Skeletal muscle tissue (tissue), 3 donors: ENCODE measurements at regions not wholly inside any gene's neighbourhood (a gene's known extent, or its start where the extent isn't known, plus 50 kb on each side); places are given as distances from the start of the nearest gene placed in this dataset.
"Not testable (repeated sequence)": the region's sequence is repeated elsewhere in the genome, so short reads cannot be mapped to it uniquely, and the experiment has no call there.

Experiments used
- H3K27ac ChIP-seq: one replicate; pipeline ENCODE4 v1.7.0; 2013; ENCODE audit warnings: mild to moderate bottlenecking, low read depth, low read length, inconsistent platforms
- H3K27me3 ChIP-seq, 3 donors: one replicate each; pipeline ENCODE4 v1.7.0; 2013; ENCODE audit warnings: low read length in 3 of 3; ENCODE audit not compliant: control insufficient read depth in 3 of 3, insufficient read depth in 3 of 3
- H3K36me3 ChIP-seq, 3 donors: one replicate each; pipeline ENCODE4 v1.7.0; 2013; ENCODE audit warnings: low read length in 3 of 3; ENCODE audit not compliant: control insufficient read depth in 3 of 3, insufficient read depth in 3 of 3
- H3K4me1 ChIP-seq, 3 donors: one replicate each; pipeline ENCODE4 v1.7.0; 2013; ENCODE audit warnings: low read length in 3 of 3, mild to moderate bottlenecking in 3 of 3; ENCODE audit not compliant: control insufficient read depth in 3 of 3, insufficient read depth in 3 of 3
- H3K4me3 ChIP-seq, 3 donors: one replicate each; pipeline ENCODE4 v1.7.0; 2013; ENCODE audit warnings: low read length in 3 of 3
- H3K9ac ChIP-seq, 3 donors: one replicate each; pipeline ENCODE4 v1.7.0; 2013; ENCODE audit warnings: low read length in 3 of 3, mild to moderate bottlenecking in 3 of 3, moderate library complexity in 2 of 3, low read depth in 1 of 3
- H3K9me3 ChIP-seq, 3 donors: one replicate each; pipeline ENCODE4 v1.7.0; 2013; ENCODE audit warnings: low read length in 3 of 3; ENCODE audit not compliant: control insufficient read depth in 3 of 3
- donor health status: Osteomylitis.

- H3K27ac ChIP-seq, H3K9ac ChIP-seq, H3K36me3 ChIP-seq, H3K9me3 ChIP-seq, H3K4me1 ChIP-seq, H3K27me3 ChIP-seq, H3K4me3 ChIP-seq: not testable (repeated sequence)
Measured at GRCh38 chr15:31673263-31673662, 346.6 kb downstream of the KLF13 start.

- H3K9me3 ChIP-seq, H3K27me3 ChIP-seq, H3K9ac ChIP-seq, H3K4me3 ChIP-seq, H3K27ac ChIP-seq, H3K36me3 ChIP-seq, H3K4me1 ChIP-seq: not testable (repeated sequence)
Measured at GRCh38 chr15:31681529-31682259, 348.6 kb upstream of the CHRNA7 start.

- not testable (repeated sequence) for H3K9me3 ChIP-seq, H3K4me3 ChIP-seq, H3K4me1 ChIP-seq, H3K27ac ChIP-seq, H3K9ac ChIP-seq, H3K36me3 ChIP-seq, H3K27me3 ChIP-seq
Measured at GRCh38 chr15:31687088-31687487, 343.2 kb upstream of the CHRNA7 start.

GRCh38 chr15:31696509-31696908 is 333.8 kb upstream of the CHRNA7 start:
- H3K27ac ChIP-seq, H3K9me3 ChIP-seq, H3K9ac ChIP-seq, H3K36me3 ChIP-seq, H3K4me1 ChIP-seq, H3K4me3 ChIP-seq, H3K27me3 ChIP-seq: not testable (repeated sequence)

- not testable (repeated sequence) for H3K4me3 ChIP-seq, H3K36me3 ChIP-seq
Measured at GRCh38 chr15:31705076-31705678, 325.1 kb upstream of the CHRNA7 start.

GRCh38 chr15:31707944-31708702 is 322.2 kb upstream of the CHRNA7 start:
- H3K36me3 ChIP-seq, H3K27ac ChIP-seq, H3K9me3 ChIP-seq, H3K4me3 ChIP-seq, H3K9ac ChIP-seq, H3K4me1 ChIP-seq, H3K27me3 ChIP-seq: not testable (repeated sequence)

More at GRCh38 chr15:31705076-31705678, 325.1 kb upstream of the CHRNA7 start:
- H3K27ac ChIP-seq, H3K4me1 ChIP-seq, H3K9ac ChIP-seq, H3K9me3 ChIP-seq, H3K27me3 ChIP-seq: not testable (repeated sequence)

- not testable (repeated sequence) for H3K36me3 ChIP-seq, H3K27me3 ChIP-seq, H3K9ac ChIP-seq, H3K4me3 ChIP-seq, H3K9me3 ChIP-seq, H3K27ac ChIP-seq, H3K4me1 ChIP-seq
Measured at GRCh38 chr15:31708703-31709327, 321.5 kb upstream of the CHRNA7 start.

- not testable (repeated sequence) for H3K4me3 ChIP-seq, H3K9ac ChIP-seq, H3K27ac ChIP-seq, H3K36me3 ChIP-seq, H3K9me3 ChIP-seq, H3K4me1 ChIP-seq, H3K27me3 ChIP-seq
Measured at GRCh38 chr15:31709479-31709878, 320.8 kb upstream of the CHRNA7 start.

- H3K9me3 ChIP-seq, H3K27me3 ChIP-seq, H3K27ac ChIP-seq, H3K4me3 ChIP-seq, H3K36me3 ChIP-seq, H3K9ac ChIP-seq, H3K4me1 ChIP-seq: not testable (repeated sequence)
Measured at GRCh38 chr15:31710806-31711205, 319.5 kb upstream of the CHRNA7 start.

- not testable (repeated sequence) for H3K27ac ChIP-seq, H3K27me3 ChIP-seq, H3K9ac ChIP-seq, H3K9me3 ChIP-seq, H3K4me1 ChIP-seq, H3K4me3 ChIP-seq, H3K36me3 ChIP-seq
Measured at GRCh38 chr15:31715208-31715607, 315.1 kb upstream of the CHRNA7 start.
